Nephron (organoid): ENCODE measurements at regions not wholly inside any gene's neighbourhood (a gene's known extent, or its start where the extent isn't known, plus 50 kb on each side); places are given as distances from the start of the nearest gene placed in this dataset.

Source experiments
- H3K27ac Mint-ChIP-seq, 3 experiments: 2 replicates each; pipeline ENCODE4 v1.8.0; 2020; ENCODE audit warnings: mixed read lengths in 3 of 3, mild to moderate bottlenecking in 2 of 3, moderate library complexity in 1 of 3
- H3K27me3 Mint-ChIP-seq: 2 replicates; pipeline ENCODE4 v1.8.0; 2021; ENCODE audit warnings: low read depth, mild to moderate bottlenecking, moderate library complexity, mixed read lengths
- H3K36me3 Mint-ChIP-seq: 2 replicates; pipeline ENCODE4 v1.8.0; 2020; ENCODE audit warnings: low read depth, mixed read lengths
- H3K4me1 Mint-ChIP-seq: 2 replicates; pipeline ENCODE4 v1.8.0; 2020; ENCODE audit warnings: mixed read lengths
- H3K4me3 Mint-ChIP-seq, 3 experiments: 2 replicates each; pipeline ENCODE4 v1.8.0; 2020; ENCODE audit warnings: mild to moderate bottlenecking in 3 of 3, mixed read lengths in 3 of 3, moderate library complexity in 2 of 3
- H3K9me3 Mint-ChIP-seq: 2 replicates; pipeline ENCODE4 v1.8.0; 2020; ENCODE audit warnings: mixed read lengths
- TF ChIP-seq, protein P1 (sequence below), 3 experiments: fragments of 200-600 bp; sonication (generic); IDR thresholded peaks; one replicate each; pipeline ENCODE4 v1.5.0; 2021; ENCODE audit warnings: antibody characterized with exemption in 3 of 3; ENCODE audit not compliant: unreplicated experiment in 3 of 3

DNA sequence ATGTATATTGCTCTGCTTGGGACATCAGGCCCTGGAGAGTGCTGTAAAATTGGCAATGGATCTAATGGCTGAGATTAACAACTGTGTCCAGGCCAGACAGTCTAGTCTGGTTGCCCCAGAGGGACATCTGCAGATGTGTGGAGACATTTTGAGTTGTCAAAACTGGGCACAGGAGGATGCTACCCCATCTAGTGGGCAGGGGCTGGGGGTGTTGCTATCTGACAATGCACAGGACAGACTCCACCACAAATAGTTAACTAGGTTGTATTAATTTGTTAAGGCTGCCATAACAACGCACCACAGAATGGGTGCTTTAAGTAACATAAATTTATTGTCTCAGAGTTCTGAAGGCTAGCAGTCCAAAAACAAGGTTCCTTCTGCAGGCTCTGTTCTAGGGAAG is 302.5 kb upstream of the AMIGO2 start:
- Mint-ChIP-seq H3K4me3 (no peak overlapping the region), H3K27me3 (no peaks in the 10 kb centered on the region), H3K27ac (no peak overlapping the region), H3K4me1 (peaks cover 26% of the 10 kb centered on the region), H3K9me3 (no peaks in the 10 kb centered on the region), H3K36me3 (no peaks in the 10 kb centered on the region)
- TF ChIP-seq, protein P1, sequence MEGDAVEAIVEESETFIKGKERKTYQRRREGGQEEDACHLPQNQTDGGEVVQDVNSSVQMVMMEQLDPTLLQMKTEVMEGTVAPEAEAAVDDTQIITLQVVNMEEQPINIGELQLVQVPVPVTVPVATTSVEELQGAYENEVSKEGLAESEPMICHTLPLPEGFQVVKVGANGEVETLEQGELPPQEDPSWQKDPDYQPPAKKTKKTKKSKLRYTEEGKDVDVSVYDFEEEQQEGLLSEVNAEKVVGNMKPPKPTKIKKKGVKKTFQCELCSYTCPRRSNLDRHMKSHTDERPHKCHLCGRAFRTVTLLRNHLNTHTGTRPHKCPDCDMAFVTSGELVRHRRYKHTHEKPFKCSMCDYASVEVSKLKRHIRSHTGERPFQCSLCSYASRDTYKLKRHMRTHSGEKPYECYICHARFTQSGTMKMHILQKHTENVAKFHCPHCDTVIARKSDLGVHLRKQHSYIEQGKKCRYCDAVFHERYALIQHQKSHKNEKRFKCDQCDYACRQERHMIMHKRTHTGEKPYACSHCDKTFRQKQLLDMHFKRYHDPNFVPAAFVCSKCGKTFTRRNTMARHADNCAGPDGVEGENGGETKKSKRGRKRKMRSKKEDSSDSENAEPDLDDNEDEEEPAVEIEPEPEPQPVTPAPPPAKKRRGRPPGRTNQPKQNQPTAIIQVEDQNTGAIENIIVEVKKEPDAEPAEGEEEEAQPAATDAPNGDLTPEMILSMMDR (IDR thresholded peaks at IDR 0.05; ENCODE audit: unreplicated experiment in 3 of 3): no peak

DNA sequence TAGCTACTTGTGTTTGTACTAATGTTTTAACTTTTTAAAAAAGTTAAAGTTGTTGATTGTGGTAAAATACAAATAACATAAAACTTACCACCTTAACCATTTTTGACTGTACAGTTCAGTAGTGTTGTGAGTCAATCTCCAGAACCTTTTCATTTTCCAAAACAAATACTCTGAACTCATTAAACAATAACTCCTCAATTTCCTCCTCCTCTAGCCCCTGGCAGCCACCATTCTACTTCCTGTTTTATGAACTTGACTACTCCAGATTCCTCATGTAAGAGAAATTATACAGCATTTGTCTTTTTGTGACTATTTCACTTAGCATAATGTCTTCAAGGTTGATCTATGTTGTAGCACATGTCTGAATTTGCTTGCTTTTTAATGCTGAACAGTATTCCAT is 299.1 kb upstream of the AMIGO2 start:
- Mint-ChIP-seq H3K4me3 (no peak overlapping the region), H3K36me3 (no peaks in the 10 kb centered on the region)

DNA sequence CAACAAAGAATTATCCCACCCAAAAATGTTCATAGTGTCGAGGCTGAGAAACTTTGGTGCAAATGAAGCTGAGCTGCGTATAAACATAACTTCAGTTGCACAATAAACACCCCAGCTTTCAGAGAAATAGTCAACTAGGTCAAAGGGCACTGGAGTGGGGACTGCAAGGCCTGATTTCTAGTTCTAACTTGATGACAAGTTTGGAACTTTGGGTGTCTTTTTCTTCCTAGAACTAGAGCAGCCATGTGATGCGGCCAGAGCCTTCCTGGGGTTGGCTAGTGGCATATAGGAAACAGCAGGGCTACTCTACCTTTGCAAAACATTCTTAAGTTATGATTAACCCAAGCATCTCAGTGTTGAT is 298.4 kb upstream of the AMIGO2 start:
- TF ChIP-seq, protein P1 (IDR thresholded peaks at IDR 0.05; ENCODE audit: unreplicated experiment in 3 of 3): no peak
- H3K9me3 Mint-ChIP-seq: peaks cover 5% of the 10 kb centered on the region

More for the DNA sequence above, 299.1 kb upstream of the AMIGO2 start:
- Mint-ChIP-seq H3K27me3 (no peaks in the 10 kb centered on the region), H3K4me1 (peaks cover 14% of the 10 kb centered on the region), H3K27ac (peak overlapping the region in 2 of 3 experiments; percentile 21 to 39), H3K9me3 (peaks cover 5% of the 10 kb centered on the region)
- TF ChIP-seq, protein P1 (IDR thresholded peaks at IDR 0.05; ENCODE audit: unreplicated experiment in 3 of 3): no peak

DNA sequence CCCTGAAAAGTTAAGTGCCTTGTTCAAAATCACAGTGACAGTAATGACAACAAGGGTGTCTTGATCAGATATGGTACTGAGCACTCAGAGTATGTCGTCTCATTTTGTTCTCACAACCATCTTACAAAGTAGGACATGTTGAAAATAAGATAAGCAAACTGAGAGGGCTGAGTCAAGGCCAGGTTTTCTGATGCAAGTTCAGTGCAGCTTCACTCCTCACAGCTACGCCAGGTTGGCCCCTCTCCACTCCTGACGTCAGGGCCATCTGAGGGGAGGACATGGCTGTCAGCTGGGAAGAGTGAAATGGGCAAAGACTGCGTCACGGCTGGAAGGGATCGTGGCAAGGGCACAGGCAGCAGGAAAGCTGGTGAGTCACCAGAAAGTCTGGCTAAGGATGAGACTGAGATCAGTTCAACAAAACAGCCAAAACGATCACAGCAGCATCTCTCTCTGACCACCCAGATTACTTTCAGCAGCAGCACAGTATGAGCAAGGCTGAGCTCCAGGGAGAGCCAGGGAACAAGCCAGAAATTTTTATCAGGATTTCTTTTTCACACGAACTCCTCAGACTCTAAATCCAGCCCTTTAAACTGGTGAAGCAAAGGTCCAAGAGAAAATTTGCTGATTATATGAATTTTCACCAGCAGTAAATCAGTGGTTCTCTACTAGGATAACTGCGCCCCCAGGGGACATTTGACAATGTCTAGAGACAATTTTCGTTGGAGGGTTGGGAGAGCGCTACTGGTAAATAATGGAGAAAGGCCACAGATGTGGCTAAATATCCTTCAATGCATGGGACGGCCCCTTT is 297.9 kb upstream of the AMIGO2 start:
- Mint-ChIP-seq H3K4me3 (no peak overlapping the region), H3K4me1 (peaks cover 10% of the 10 kb centered on the region), H3K27me3 (no peaks in the 10 kb centered on the region), H3K9me3 (peaks cover 5% of the 10 kb centered on the region), H3K36me3 (no peaks in the 10 kb centered on the region), H3K27ac (peak overlapping the region in 2 of 3 experiments; percentile 87 to 90)
- TF ChIP-seq, protein P1 (IDR thresholded peaks at IDR 0.05; ENCODE audit: unreplicated experiment in 3 of 3): no peak

More for the DNA sequence above, 298.4 kb upstream of the AMIGO2 start:
- Mint-ChIP-seq H3K27me3 (no peaks in the 10 kb centered on the region), H3K36me3 (no peaks in the 10 kb centered on the region), H3K4me3 (no peak overlapping the region), H3K4me1 (peaks cover 10% of the 10 kb centered on the region), H3K27ac (peak overlapping the region in 2 of 3 experiments; percentile 87 to 90)

DNA sequence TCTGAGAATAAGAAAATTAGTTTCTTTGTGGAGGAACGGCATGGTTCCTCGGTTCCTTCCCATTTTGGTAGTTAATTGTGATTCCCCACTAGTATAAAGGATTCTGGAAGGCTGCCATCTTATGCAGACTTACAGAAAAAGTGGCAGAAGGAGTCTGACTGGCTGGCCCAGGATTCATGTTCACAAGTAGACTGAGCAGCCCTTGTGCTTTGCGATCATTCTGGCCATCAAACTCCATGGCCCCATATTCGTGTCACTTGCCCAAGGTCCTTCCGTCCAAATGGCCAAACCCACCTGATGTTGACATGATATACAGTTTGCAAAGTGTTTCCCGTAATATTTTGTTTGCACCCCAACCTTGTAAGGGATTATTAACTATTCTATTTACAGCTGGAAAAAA is 297.2 kb upstream of the AMIGO2 start:
- TF ChIP-seq, protein P1 (IDR thresholded peaks at IDR 0.05; ENCODE audit: unreplicated experiment in 3 of 3): no peak
- Mint-ChIP-seq H3K4me3 (no peak overlapping the region), H3K9me3 (peaks cover 5% of the 10 kb centered on the region), H3K27me3 (no peaks in the 10 kb centered on the region), H3K4me1 (peaks cover 10% of the 10 kb centered on the region), H3K27ac (peak overlapping the region in 1 of 3 experiments; percentile 87), H3K36me3 (no peaks in the 10 kb centered on the region)
